Activated CD4-positive, alpha-beta T cell treated with anti-CD3 and anti-CD28 coated beads, Interleukin-2, amount 50 U/mL, for 16 hours (primary cell): ENCODE measurements at regions not wholly inside any gene's neighbourhood (a gene's known extent, or its start where the extent isn't known, plus 50 kb on each side); places are given as distances from the start of the nearest gene placed in this dataset.

Source experiments
- DNase-seq: peaks from one replicate; pipeline ENCODE4 v3.0.0-alpha.2; 2020

GRCh38 chr11:114811971-114812370 is 133.6 kb downstream of the NXPE2 start:
- DNase-seq = no peak

GRCh38 chr11:114812733-114813132 is 134.4 kb downstream of the NXPE2 start:
- DNase-seq = no peak

GRCh38 chr11:114813189-114813718 is 134.9 kb downstream of the NXPE2 start:
- no peak for DNase-seq

GRCh38 chr11:114815176-114815575 is 136.8 kb downstream of the NXPE2 start:
- no peak for DNase-seq

GRCh38 chr11:114815761-114816160 is 137.4 kb downstream of the NXPE2 start:
- DNase-seq = no peak

- no peak for DNase-seq
These were observed 138.5 kb downstream of the NXPE2 start for GRCh38 chr11:114816791-114817190.

GRCh38 chr11:114818382-114818781 is 140.1 kb downstream of the NXPE2 start:
- no peak for DNase-seq

- no peak for DNase-seq
These were observed 140.7 kb downstream of the NXPE2 start for GRCh38 chr11:114819028-114819427.

- no peak for DNase-seq
These were observed 142.3 kb downstream of the NXPE2 start for GRCh38 chr11:114820621-114821020.

GRCh38 chr11:114821621-114822412 is 143.5 kb downstream of the NXPE2 start:
- no peak for DNase-seq

- no peak for DNase-seq
These were observed 148.6 kb downstream of the NXPE2 start for GRCh38 chr11:114826910-114827442.

- DNase-seq = no peak
These were observed 149.4 kb downstream of the NXPE2 start for GRCh38 chr11:114827736-114828135.

- DNase-seq = no peak
These were observed 154.3 kb downstream of the NXPE2 start for GRCh38 chr11:114832532-114833125.

- no peak for DNase-seq
These were observed 157.8 kb downstream of the NXPE2 start for GRCh38 chr11:114836161-114836560.

GRCh38 chr11:114844896-114845295 is 166.6 kb downstream of the NXPE2 start:
- DNase-seq = no peak

- DNase-seq = no peak
These were observed 167.6 kb downstream of the NXPE2 start for GRCh38 chr11:114845766-114846415.

- no peak for DNase-seq
These were observed 168.1 kb downstream of the NXPE2 start for GRCh38 chr11:114846416-114846791.

GRCh38 chr11:114847306-114847975 is 169.1 kb downstream of the NXPE2 start:
- no peak for DNase-seq

GRCh38 chr11:114848027-114848426 is 169.7 kb downstream of the NXPE2 start:
- no peak for DNase-seq

- no peak for DNase-seq
These were observed 179.0 kb downstream of the NXPE2 start for GRCh38 chr11:114857281-114857680.

GRCh38 chr11:114864896-114865295 is 186.6 kb downstream of the NXPE2 start:
- no peak for DNase-seq

GRCh38 chr11:114876234-114876633 is 197.9 kb downstream of the NXPE2 start:
- no peak for DNase-seq

- no peak for DNase-seq
These were observed 199.6 kb downstream of the NXPE2 start for GRCh38 chr11:114877976-114878375.
